ENCODE measurements at regions not wholly inside any gene's neighbourhood (a gene's known extent, or its start where the extent isn't known, plus 50 kb on each side); places are given as distances from the start of the nearest gene placed in this dataset.

DNA sequence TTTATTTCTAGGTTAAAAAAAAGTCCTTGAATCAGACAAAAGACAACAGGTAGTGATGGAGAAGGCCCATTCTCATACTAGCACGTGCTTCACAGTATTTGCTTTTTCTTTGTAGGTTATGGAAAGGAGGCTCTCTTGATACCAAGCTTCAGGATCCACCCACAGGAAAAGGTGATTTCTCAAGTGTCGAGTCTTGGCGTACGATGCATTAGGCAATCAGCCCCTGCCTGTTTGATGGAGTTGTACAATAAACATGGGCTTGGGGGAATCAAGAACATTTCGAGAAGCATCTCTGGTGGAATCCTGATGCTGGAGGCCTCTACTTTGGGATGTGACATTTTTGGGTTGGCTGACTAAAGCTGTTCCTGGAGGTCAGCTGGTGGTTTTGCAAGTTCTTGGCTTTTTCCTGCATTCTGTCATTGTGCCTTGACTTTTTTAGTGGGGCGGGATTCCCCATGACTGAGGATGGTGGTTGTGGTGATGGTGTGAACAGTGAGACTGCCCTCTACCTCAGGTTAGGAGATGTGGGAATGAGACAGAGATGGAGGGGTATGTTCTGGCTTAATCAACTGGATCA is 231.5 kb upstream of the SPRED2 start:
- no peak overlapping the region for H3K18ac ChIP-seq (ENCODE audit: low read depth, low read length)
- intact Hi-C loops (cut with micrococcal nuclease), result loop anchor here (2.0 to 5.0 kb wide), 3 partner anchors 45 to 913 kb away; no protein-coding TSS in a partner anchor
- no peak overlapping the region for H2BK120ac ChIP-seq (ENCODE audit: low read depth, low read length)
- H3K36me3 ChIP-seq (ENCODE audit: control insufficient read depth, insufficient read depth, low read length), result no peaks in the 10 kb centered on the region
- POLR2A ChIA-PET (ENCODE audit: unreplicated experiment), result no interaction called here
- no peak overlapping the region for H4K8ac ChIP-seq (ENCODE audit: low read depth in 2 of 2, low read length in 2 of 2)
- no peak for TF ChIP-seq MXI1 (IDR thresholded peaks at IDR 0.05; ENCODE audit: borderline replicate concordance, low read depth, low read length)
- no peak for TF ChIP-seq SMC3 (IDR thresholded peaks at IDR 0.05; ENCODE audit: low read depth, low read length)
- TF ChIP-seq RAD21 (IDR thresholded peaks at IDR 0.05; ENCODE audit: low read length), result no peak
- TF ChIP-seq MAZ (IDR thresholded peaks at IDR 0.05; ENCODE audit: borderline replicate concordance, low read depth, low read length), result no peak
- no peak for TF ChIP-seq RFX5 (IDR thresholded peaks at IDR 0.05; ENCODE audit: low read depth, low read length)
- TF ChIP-seq POLR2A (IDR thresholded peaks at IDR 0.05; ENCODE audit: low read depth, low read length), result no peak
- TF ChIP-seq NFE2L2 (IDR thresholded peaks at IDR 0.05; ENCODE audit: low read depth, low read length), result no peak
- no peak for TF ChIP-seq CHD1 (IDR thresholded peaks at IDR 0.05; ENCODE audit: low read depth, low read length)
- no peak for TF ChIP-seq FOS (IDR thresholded peaks at IDR 0.05; ENCODE audit: low read depth, low read length)
- TF ChIP-seq RCOR1 (IDR thresholded peaks at IDR 0.05; ENCODE audit: insufficient replicate concordance, low read length), result no peak
- TF ChIP-seq, protein P1, sequence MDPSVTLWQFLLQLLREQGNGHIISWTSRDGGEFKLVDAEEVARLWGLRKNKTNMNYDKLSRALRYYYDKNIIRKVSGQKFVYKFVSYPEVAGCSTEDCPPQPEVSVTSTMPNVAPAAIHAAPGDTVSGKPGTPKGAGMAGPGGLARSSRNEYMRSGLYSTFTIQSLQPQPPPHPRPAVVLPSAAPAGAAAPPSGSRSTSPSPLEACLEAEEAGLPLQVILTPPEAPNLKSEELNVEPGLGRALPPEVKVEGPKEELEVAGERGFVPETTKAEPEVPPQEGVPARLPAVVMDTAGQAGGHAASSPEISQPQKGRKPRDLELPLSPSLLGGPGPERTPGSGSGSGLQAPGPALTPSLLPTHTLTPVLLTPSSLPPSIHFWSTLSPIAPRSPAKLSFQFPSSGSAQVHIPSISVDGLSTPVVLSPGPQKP (IDR thresholded peaks at IDR 0.05; ENCODE audit: borderline replicate concordance, low read depth, low read length), result no peak
- TF ChIP-seq, protein P2, sequence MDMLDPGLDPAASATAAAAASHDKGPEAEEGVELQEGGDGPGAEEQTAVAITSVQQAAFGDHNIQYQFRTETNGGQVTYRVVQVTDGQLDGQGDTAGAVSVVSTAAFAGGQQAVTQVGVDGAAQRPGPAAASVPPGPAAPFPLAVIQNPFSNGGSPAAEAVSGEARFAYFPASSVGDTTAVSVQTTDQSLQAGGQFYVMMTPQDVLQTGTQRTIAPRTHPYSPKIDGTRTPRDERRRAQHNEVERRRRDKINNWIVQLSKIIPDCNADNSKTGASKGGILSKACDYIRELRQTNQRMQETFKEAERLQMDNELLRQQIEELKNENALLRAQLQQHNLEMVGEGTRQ (IDR thresholded peaks at IDR 0.05; ENCODE audit: low read depth, low read length), result no peak
- TF ChIP-seq, protein P3, sequence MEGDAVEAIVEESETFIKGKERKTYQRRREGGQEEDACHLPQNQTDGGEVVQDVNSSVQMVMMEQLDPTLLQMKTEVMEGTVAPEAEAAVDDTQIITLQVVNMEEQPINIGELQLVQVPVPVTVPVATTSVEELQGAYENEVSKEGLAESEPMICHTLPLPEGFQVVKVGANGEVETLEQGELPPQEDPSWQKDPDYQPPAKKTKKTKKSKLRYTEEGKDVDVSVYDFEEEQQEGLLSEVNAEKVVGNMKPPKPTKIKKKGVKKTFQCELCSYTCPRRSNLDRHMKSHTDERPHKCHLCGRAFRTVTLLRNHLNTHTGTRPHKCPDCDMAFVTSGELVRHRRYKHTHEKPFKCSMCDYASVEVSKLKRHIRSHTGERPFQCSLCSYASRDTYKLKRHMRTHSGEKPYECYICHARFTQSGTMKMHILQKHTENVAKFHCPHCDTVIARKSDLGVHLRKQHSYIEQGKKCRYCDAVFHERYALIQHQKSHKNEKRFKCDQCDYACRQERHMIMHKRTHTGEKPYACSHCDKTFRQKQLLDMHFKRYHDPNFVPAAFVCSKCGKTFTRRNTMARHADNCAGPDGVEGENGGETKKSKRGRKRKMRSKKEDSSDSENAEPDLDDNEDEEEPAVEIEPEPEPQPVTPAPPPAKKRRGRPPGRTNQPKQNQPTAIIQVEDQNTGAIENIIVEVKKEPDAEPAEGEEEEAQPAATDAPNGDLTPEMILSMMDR (conservative IDR thresholded peaks at IDR 0.05; ENCODE audit: low read depth, low read length), result no peak
- TF ChIP-seq CEBPB (IDR thresholded peaks at IDR 0.05; ENCODE audit: low read depth, low read length), result no peak
- in situ Hi-C loops (cut with MboI; ENCODE audit: low sequenced_read_pairs), result no loop called here
- no peaks in the 10 kb centered on the region for H3K79me1 ChIP-seq (ENCODE audit: low read depth in 1 of 2, low read length in 2 of 2)
- CTCF ChIA-PET, result interaction anchor here (0.6 to 1.5 kb wide), 2 partner anchors 48 to 161 kb away, joined by 3 to 4 read pairs; no protein-coding TSS in a partner anchor
- H4K20me1 ChIP-seq (ENCODE audit: insufficient read depth, low read length), result no peaks in the 10 kb centered on the region
- no peak overlapping the region for H3K27ac ChIP-seq (ENCODE audit: insufficient read depth, low read length)
- no peak overlapping the region for H2AFZ ChIP-seq (replicated peaks; ENCODE audit: low read length, poor library complexity)
- ATAC-seq (ENCODE audit: low read depth) (no peak), DNase-seq (no peak)
- BruUV-seq (replicated peaks), result no TSS peak
- peak overlapping the region; percentile 27; the same call in 1 of the 2 replicates for H3K4ac ChIP-seq (ENCODE audit: low read depth, low read length)
- peaks cover 2% of the 10 kb centered on the region; the same call in 1 of the 2 replicates for H3K9me1 ChIP-seq (ENCODE audit: insufficient read depth, low read length)
- no peak overlapping the region for H2BK20ac ChIP-seq (ENCODE audit: low read depth, low read length)
- dilution Hi-C loops (cut with HindIII; ENCODE audit: low sequenced_read_pairs, unreplicated experiment), result no loop called here
- H3K9ac ChIP-seq (ENCODE audit: low read depth, low read length), result no peak overlapping the region
- H3K4me1 ChIP-seq (ENCODE audit: control insufficient read depth, insufficient read depth, low read length), result peaks cover 18% of the 10 kb centered on the region
- no peak overlapping the region for H3K23ac ChIP-seq (ENCODE audit: low read depth, low read length)
- H4K5ac ChIP-seq (ENCODE audit: low read depth, low read length), result no peak overlapping the region
- H2AK9ac ChIP-seq (replicated peaks; ENCODE audit: low read depth, low read length, poor library complexity), result no peak overlapping the region
- H3K4me2 ChIP-seq (ENCODE audit: low read depth, low read length), result no peak overlapping the region
- H4K91ac ChIP-seq (ENCODE audit: insufficient read depth, low read depth, low read length), result no peak overlapping the region
- H3K27me3 ChIP-seq (ENCODE audit: control insufficient read depth, insufficient read depth, low read length), result peaks cover 2% of the 10 kb centered on the region
- peak overlapping the region; percentile 4 for H2AK5ac ChIP-seq (ENCODE audit: low read depth, low read length)
- no peak overlapping the region for H2BK15ac ChIP-seq (ENCODE audit: low read depth, low read length)
- H3K14ac ChIP-seq (replicated peaks; ENCODE audit: low read depth, low read length), result no peak overlapping the region
- no peak overlapping the region for H3K56ac ChIP-seq (ENCODE audit: extremely low read depth, insufficient read depth, low read length)
- WGBS, 2 experiments (ENCODE audit: extremely low coverage in 2 of 2, insufficient read length in 1 of 2), result 40% methylated on average over 1 of the region's 6 CpGs; no CpG with 5 or more reads in 1 of the 2 experiments
- H3K9me3 ChIP-seq (ENCODE audit: control insufficient read depth, insufficient read depth, low read length), result peaks cover 7% of the 10 kb centered on the region
- no peak overlapping the region for H2BK5ac ChIP-seq (ENCODE audit: low read depth, low read length, poor library complexity, severe bottlenecking)
- H3K4me3 ChIP-seq (ENCODE audit: insufficient read depth, low read depth, low read length), result no peak overlapping the region

Data from IMR-90 (cell line).